ENCODE measurements at regions not wholly inside any gene's neighbourhood (a gene's known extent, or its start where the extent isn't known, plus 50 kb on each side); places are given as distances from the start of the nearest gene placed in this dataset.

GRCh38 chr2:208983486-208983885 is 440.4 kb upstream of the MAP2 start:
- TF ChIP-seq CTCF (conservative IDR thresholded peaks at IDR 0.05; ENCODE audit: low read depth, low read length) = no peak
- no peak for TF ChIP-seq EZH2 (IDR thresholded peaks at IDR 0.05; ENCODE audit: borderline replicate concordance, low read depth, low read length, poor library complexity, severe bottlenecking)
- intact Hi-C loops (cut with micrococcal nuclease; ENCODE audit: unreplicated experiment) = no loop called here
- BruUV-seq (replicated peaks) = no TSS peak
- H3K4me1 ChIP-seq (ENCODE audit: insufficient read depth, low read length, poor library complexity, severe bottlenecking) = no peaks in the 10 kb centered on the region
- H3K27me3 ChIP-seq (replicated peaks; ENCODE audit: insufficient read depth, low read depth, low read length, poor library complexity) = no peaks in the 10 kb centered on the region
- H3K27ac ChIP-seq (ENCODE audit: low read depth, low read length, poor library complexity, severe bottlenecking) = no peak overlapping the region
- H3K9me3 ChIP-seq (ENCODE audit: low read depth, low read length, poor library complexity, severe bottlenecking) = no peaks in the 10 kb centered on the region
- no peaks in the 10 kb centered on the region for H3K36me3 ChIP-seq (ENCODE audit: insufficient read depth, low read length, poor library complexity, severe bottlenecking)
- ChIA-PET POLR2A (ENCODE audit: low non-redundant PET) (no interaction called here), CTCF (no interaction called here)
- no peak for DNase-seq (ENCODE audit: low spot score)
- H3K4me3 ChIP-seq (ENCODE audit: low read depth, low read length, poor library complexity, severe bottlenecking) = no peak overlapping the region

DNA sequence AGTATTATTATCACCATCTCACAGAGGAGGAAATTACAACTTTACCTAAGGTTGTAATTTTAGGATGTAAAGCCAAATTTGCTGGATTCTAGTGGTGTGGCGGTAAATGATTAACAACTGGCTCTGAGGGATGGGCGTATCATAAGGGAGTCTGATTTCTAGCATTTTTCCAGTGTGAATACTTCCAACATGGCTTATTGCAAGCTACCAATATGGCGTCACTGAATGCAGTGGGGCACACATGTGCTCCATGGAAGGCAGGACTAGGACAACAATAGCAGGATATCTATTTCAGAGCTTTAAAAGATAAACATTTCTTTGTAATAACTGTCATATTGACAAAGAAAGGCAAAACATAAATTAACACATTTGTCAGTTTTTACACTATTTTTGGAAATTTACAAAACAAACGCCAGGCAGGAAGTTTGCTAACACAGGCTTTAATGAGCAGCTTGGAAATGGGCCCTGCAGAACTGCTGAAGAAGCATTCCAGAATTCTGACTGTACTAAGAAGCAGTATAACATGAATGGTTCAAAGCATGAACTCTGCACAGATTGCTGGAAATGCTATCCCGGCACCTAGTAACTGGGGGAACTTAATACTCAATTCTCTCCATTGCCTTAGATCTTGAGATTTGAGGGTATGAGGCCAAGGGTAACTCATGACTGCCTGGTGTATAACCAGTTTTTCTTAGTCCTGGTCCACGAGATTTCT is 439.3 kb upstream of the MAP2 start:
- H3K36me3 ChIP-seq (ENCODE audit: insufficient read depth, low read length, poor library complexity, severe bottlenecking) = no peaks in the 10 kb centered on the region
- no peaks in the 10 kb centered on the region for H3K27me3 ChIP-seq (replicated peaks; ENCODE audit: insufficient read depth, low read depth, low read length, poor library complexity)
- H3K4me1 ChIP-seq (ENCODE audit: insufficient read depth, low read length, poor library complexity, severe bottlenecking) = no peaks in the 10 kb centered on the region
- ChIA-PET CTCF (no interaction called here), POLR2A (ENCODE audit: low non-redundant PET) (no interaction called here)
- no peak for DNase-seq (ENCODE audit: low spot score)
- intact Hi-C loops (cut with micrococcal nuclease; ENCODE audit: unreplicated experiment) = no loop called here
- no peaks in the 10 kb centered on the region for H3K9me3 ChIP-seq (ENCODE audit: low read depth, low read length, poor library complexity, severe bottlenecking)
- H3K4me3 ChIP-seq (ENCODE audit: low read depth, low read length, poor library complexity, severe bottlenecking) = no peak overlapping the region
- TF ChIP-seq CTCF (conservative IDR thresholded peaks at IDR 0.05; ENCODE audit: low read depth, low read length) (no peak), EZH2 (IDR thresholded peaks at IDR 0.05; ENCODE audit: borderline replicate concordance, low read depth, low read length, poor library complexity, severe bottlenecking) (no peak)
- no TSS peak for BruUV-seq (replicated peaks)
- no peak overlapping the region for H3K27ac ChIP-seq (ENCODE audit: low read depth, low read length, poor library complexity, severe bottlenecking)

DNA sequence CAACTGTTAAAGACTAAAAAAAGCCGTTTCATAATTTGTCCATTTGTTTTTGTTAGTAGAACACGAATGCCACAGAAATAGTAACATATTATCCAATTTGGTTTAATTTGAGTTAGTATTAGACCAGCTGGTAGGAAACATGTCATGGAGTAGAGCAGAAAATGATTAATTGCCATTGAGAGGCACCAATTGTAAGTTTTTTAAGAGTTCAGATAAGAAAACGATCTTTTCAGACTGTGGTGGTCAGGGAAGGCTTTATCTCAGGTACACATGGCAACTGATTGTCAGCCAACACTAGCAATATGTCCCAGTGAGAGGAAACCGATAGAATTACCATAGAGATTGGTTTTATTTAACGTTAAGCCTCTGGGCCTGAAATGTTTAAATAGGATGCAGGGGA is 438.2 kb upstream of the MAP2 start:
- TF ChIP-seq EZH2 (IDR thresholded peaks at IDR 0.05; ENCODE audit: borderline replicate concordance, low read depth, low read length, poor library complexity, severe bottlenecking) = no peak
- TF ChIP-seq CTCF (conservative IDR thresholded peaks at IDR 0.05; ENCODE audit: low read depth, low read length) = no peak
- intact Hi-C loops (cut with micrococcal nuclease; ENCODE audit: unreplicated experiment) = no loop called here
- H3K27me3 ChIP-seq (replicated peaks; ENCODE audit: insufficient read depth, low read depth, low read length, poor library complexity) = no peaks in the 10 kb centered on the region
- H3K9me3 ChIP-seq (ENCODE audit: low read depth, low read length, poor library complexity, severe bottlenecking) = no peaks in the 10 kb centered on the region
- H3K27ac ChIP-seq (ENCODE audit: low read depth, low read length, poor library complexity, severe bottlenecking) = no peak overlapping the region
- CTCF ChIA-PET = no interaction called here
- no peak overlapping the region for H3K4me3 ChIP-seq (ENCODE audit: low read depth, low read length, poor library complexity, severe bottlenecking)
- no TSS peak for BruUV-seq (replicated peaks)
- H3K36me3 ChIP-seq (ENCODE audit: insufficient read depth, low read length, poor library complexity, severe bottlenecking) = no peaks in the 10 kb centered on the region
- H3K4me1 ChIP-seq (ENCODE audit: insufficient read depth, low read length, poor library complexity, severe bottlenecking) = no peaks in the 10 kb centered on the region
- POLR2A ChIA-PET (ENCODE audit: low non-redundant PET) = no interaction called here
- no peak for DNase-seq (ENCODE audit: low spot score)

Measured in A673 (cell line).